NCI-H526 (cell line): ENCODE measurements at regions not wholly inside any gene's neighbourhood (a gene's known extent, or its start where the extent isn't known, plus 50 kb on each side); places are given as distances from the start of the nearest gene placed in this dataset.

ENCODE experiments used
- DNase-seq, 2 experiments: peaks; one replicate each; lab custom pipeline; 2025; lab: John Stamatoyannopoulos, UW

DNA sequence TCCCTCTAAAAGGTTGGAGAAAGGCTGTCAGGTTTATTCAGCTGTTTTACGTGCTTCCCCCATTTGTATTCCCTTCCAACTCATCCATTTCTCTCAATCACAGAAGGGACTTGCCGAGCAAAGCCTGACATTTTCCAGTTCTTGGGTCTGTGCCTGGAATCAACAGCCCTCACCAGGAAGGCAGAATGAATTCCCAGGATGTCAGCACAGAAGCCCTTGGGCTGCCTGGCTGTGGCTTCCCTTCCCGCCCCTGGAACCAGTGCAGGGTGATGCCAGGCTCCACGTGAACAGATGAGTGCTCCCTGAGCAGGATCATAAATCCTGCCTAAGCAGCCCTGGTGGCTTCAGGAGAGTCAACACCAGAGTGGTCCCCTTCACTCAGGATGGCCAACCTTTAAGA is 86.1 kb upstream of the CD83 start:
- no peak for DNase-seq

GRCh38 chr6:14035071-14035847 is 82.3 kb upstream of the CD83 start:
- no peak for DNase-seq

GRCh38 chr6:14035874-14036273 is 81.7 kb upstream of the CD83 start:
- DNase-seq, result no peak

GRCh38 chr6:14036911-14037310 is 80.7 kb upstream of the CD83 start:
- no peak for DNase-seq

GRCh38 chr6:14037402-14038277 is 79.9 kb upstream of the CD83 start:
- DNase-seq, result no peak

DNA sequence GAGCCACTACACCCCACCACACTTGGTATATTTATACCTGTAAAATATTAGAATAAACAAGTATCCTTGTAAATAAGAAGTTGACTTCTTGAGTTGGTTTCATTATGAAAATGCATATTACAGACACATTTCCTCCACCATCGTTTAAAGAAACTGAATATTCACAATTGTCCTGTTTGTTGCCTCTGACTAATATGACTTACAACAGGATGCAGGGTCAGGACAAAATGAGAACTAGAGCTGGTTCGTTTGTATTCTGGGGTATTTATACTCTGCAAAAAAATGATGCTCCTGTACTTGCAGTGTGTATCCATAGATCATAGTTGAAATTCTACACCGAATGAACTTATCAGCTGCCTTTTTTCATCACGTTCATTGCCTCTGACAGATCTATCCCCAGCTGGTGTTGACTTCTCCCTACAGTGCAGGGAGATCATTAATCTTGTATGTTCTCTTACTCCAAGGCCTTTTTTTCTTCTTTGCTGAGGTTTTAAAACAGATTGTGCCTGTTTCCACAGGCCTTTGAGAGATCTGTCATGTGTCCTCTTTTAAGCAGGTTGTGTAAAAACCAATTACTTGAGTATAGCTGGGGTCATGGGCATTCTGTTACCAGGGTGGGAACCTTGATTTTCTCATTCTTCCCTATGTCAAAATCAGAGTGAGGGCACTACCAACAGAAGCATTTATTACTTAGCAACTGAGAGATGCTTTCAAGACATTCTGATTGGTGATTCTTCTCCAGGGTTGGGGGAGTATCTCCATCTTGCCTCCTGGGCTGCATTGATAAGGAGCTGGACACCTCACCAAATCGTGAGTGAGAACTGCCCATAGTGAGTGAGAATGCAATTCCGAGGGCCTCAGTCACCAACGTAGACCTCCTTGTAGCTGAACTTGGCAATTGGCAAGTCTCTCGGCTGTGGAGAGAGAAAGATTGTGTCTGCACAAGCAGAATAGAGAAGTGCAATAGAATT is 78.8 kb upstream of the CD83 start:
- no peak for DNase-seq

GRCh38 chr6:14040042-14040441 is 77.5 kb upstream of the CD83 start:
- DNase-seq, result no peak

DNA sequence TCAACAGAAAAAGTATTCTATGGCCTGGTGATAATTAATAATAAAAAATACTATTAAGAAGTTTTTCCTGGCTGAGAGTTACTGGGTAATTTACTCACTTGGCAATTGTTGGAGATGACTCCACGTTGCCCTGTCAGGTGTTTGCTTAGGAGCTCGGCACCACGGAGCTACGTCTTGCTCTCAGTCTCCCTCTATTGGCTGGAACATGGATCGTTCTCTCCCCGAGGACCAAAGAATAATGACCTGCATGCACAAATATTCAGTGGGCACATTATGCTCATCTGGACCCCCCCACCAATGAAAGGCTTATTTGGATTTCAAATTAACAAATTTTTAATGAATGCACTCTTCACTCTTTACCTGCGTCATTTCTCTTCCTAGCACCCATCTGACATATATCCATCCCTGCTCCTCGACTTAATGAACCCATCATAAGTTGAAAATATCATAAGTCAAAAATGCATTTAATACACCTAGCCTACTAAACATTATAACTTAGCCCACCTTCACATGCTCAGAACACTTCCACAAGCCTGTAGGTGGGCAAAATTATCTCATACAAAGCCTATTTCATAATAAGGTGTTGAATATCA is 71.0 kb upstream of the CD83 start:
- DNase-seq, result peak; percentile 32 to 73

- no peak for DNase-seq
Measured at GRCh38 chr6:14047151-14047740, 70.3 kb upstream of the CD83 start.

GRCh38 chr6:14048837-14049236 is 68.7 kb upstream of the CD83 start:
- no peak for DNase-seq

DNA sequence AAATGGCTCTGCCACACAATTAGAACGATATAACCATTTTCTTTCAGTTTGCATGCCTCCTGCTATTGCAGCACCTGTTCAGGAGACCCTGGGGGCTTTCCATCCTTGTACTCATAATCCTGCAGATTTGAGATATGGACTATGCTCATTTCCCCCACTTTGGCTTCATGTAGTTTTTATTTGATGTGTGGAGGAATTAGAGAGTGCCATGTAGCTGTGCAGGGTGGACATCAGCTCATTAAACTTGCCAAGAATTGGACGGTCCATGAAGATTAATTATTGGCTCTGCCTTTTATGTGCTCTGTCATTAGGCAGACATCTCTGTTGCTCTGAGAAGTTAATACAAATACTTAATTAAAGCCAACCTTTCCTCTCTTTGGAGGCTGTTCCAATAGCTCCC is 66.2 kb upstream of the CD83 start:
- DNase-seq, result no peak

DNA sequence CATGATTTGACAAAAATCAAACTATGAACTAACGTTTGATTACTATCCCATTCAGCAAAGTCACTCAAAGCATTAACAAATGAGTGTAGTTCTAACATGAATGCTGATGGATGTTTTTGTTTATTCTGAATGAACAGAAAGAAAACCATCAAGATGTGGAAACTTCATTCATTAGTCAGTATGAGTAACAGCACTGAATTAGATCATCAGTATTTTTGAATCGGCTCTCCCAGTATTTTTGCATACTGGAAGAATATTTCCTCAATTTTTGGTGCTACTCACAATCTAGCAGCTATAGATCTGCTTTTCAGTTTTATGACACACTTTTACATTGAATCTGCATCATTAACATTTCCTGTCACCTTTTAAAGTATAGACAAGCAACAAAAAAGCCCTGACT is 63.8 kb upstream of the CD83 start:
- DNase-seq, result no peak

DNA sequence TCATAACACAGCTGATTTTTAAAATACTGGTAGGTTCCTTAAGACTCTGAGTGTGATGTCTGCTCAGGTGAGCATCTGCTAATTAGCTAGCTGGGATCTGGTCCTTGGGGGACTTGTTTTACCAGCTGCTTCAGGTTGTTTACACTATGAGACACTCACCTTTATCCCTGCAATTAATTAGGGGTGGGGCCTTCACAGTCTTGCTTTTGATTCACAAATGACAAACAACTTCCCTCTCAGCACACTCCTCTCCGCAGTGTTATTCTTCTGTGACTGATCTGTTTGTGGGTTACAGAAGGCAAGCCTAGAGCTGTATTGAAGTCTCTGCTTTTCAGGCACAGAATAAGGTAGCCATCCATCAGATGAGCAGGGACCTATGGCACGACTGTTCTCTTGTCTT is 62.0 kb upstream of the CD83 start:
- DNase-seq, result peak in 1 of 2 experiments; percentile 28

- no peak for DNase-seq
Measured at GRCh38 chr6:14058029-14058695, 59.4 kb upstream of the CD83 start.

GRCh38 chr6:14058735-14059134 is 58.8 kb upstream of the CD83 start:
- no peak for DNase-seq

DNA sequence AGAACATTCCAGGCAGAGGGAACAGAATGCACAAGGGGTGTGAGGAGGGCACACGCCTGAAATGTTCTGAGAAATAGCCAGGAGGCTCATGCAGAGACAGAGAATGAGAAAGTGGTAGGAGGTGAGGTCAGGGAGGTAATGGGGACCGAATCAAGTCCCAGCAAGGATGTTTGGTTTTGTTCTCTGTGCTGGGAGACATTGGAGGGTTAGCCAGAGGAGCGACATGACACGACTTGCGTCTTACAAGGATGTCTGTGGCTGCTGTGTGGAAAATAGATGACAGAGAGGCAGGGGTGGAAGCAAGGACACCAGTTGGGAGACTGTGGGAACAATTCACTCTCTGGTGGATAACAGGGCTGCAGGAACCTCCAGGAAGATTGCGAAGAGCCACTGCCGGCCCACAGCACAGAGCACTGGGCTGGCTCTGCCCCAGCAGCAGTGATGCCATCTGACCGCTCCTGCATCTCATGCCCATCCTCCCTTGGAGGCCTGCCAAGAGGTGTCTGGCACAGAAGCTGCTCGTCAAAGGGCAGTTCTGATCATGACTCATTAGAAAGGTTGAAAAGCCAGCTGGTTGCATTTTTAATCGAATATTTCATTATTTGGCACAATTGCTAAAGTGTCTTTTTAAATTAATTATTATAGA is 57.7 kb upstream of the CD83 start:
- DNase-seq, result no peak

DNA sequence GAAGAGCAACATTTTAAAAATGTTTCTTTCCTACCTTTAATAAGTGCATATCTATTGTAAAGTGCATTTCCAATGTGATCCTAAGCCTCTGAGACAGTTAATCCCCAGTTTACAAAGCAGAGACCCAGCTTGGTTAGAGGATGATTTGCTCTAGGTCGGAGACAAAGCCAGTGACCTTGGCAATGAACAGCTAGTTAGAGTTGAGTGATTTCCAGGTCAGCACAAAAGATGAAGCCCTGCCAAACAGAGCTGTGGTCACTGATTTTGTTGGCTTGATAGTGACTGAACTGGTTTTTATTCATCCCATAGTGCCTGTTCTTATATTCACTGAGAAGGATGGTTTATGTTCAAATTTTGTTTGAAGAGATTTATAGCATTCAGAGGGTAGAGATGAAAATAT is 56.6 kb upstream of the CD83 start:
- no peak for DNase-seq

GRCh38 chr6:14061643-14062042 is 55.9 kb upstream of the CD83 start:
- DNase-seq, result no peak

- DNase-seq, result no peak
Measured at GRCh38 chr6:14062345-14063029, 55.1 kb upstream of the CD83 start.

- DNase-seq, result no peak
Measured at GRCh38 chr6:14063756-14064155, 53.8 kb upstream of the CD83 start.
